CD4-positive, alpha-beta T cell treated with Interleukin-12 subunit alpha and Interleukin-12 subunit beta, for 1 hour (primary cell): ENCODE measurements at regions not wholly inside any gene's neighbourhood (a gene's known extent, or its start where the extent isn't known, plus 50 kb on each side); places are given as distances from the start of the nearest gene placed in this dataset.
A peak's percentile ranks its signal among the peaks of the same experiment; 100 is the strongest.
"Not testable (repeated sequence)": the region's sequence is repeated elsewhere in the genome, so short reads cannot be mapped to it uniquely, and the experiment has no call there.

ENCODE experiments used
- DNase-seq: peaks from one replicate; pipeline ENCODE4 v3.0.0-alpha.2; 2020

DNA sequence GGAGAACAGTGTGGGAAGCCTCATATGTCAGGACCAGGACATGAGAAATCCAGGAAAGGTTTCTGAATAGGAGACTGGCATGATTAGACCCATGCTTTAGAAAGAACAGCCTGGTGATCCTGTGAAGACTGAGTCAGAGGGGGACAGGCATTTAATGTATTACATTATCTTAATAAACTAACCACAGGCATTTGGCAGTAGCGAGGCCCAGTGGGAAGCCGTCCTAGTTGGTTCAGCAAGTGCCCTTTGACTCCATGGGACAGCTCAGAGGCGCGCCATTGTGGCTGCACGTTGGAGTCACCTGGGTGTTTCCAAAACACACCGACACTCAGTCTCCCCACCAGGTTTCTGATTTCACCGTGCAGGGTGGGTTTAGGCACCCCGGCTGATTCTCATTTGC lies 90.5 kb upstream of the DGKG start:
- DNase-seq = no peak

DNA sequence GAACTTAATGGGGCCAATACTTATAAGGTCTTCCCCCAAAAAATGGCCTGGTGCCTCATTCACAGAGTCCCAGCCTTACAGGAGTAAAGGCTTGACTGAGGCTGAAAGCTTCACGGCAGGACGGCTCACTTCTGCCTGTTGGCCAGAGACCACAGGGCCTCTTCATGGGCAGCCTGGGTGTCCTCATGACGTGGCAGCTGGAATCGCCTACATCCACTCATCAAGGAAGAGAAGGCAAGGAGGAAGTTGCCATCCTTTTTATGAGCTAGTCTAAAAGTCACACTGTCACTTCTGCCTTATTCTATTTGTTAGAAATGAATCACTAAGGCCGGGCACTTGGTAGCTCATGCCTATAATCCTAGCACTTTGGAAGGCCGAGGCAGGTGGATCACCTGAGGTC lies 89.3 kb upstream of the DGKG start:
- DNase-seq = no peak

DNA sequence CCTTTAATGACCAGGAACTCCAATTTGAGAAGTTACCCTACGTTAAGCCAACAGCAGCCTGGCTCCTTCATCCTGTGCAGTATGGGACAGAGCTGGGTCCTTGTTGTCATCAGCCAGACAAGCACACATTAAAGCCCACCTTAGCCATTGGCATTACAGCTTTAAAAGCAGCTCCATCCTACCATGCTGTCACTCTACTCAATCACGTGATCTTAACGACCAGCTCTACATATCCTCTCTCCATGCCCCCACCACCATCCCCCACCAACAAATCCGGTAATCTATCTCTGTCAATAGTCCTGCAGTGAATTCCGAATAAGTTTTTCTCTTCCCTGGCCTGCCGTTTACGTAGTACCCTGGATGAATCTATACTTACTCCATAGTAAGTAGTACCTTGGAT lies 82.9 kb upstream of the DGKG start:
- no peak for DNase-seq

DNA sequence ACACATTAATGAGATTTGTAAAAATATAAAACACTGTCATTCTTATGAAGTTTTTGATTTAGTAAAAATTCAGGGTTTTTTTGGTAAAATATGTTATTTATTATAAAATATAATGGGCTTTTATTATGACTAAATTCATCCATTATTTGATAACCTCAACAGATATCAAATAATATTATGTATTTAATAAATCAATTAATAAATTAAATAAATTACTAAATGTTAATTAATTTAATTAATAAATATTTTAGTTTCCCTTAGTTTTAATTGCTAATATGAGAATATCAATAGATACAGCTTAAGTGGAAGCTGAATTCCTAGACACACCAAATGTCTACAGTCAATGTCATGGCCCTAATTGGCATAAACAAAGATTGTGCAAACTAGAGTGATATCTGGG lies 82.3 kb upstream of the DGKG start:
- no peak for DNase-seq

DNA sequence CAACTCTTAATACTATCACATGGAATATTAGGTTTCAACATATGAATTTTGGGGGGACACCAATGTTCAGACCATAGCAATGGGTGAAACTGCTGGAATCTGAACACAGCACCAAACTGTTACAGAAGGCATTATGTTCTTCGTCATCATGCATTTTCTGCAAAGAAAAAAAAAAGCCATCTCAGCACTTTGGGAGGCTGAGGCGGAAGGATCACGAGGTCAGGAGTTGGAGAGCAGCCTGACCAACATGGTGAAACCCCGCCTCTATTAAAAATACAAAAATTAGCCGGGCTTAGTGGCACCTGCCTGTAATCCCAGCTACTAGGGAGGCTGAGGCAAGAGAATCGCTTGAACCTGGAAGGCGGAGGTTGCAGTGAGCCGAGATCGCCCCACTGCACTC lies 80.9 kb upstream of the DGKG start:
- not testable (repeated sequence) for DNase-seq

DNA sequence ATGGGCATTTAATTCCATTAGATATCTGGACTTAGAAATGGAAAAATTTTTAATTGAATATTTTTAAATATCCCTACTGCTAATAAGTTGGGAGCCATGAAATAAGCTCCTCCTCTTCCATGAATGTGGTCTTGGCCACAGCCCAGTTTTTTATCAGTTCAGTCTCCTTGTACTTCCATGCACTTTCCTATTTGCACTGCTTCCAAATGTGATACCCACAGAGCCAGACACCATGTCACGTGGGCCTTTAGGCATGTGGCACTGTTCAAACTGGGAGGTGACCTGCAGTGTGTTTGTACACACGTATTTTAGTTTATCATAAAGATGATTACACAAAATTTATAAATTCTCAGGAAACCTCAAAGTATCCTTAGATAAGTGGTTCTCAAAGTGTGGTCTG lies 80.1 kb upstream of the DGKG start:
- no peak for DNase-seq

DNA sequence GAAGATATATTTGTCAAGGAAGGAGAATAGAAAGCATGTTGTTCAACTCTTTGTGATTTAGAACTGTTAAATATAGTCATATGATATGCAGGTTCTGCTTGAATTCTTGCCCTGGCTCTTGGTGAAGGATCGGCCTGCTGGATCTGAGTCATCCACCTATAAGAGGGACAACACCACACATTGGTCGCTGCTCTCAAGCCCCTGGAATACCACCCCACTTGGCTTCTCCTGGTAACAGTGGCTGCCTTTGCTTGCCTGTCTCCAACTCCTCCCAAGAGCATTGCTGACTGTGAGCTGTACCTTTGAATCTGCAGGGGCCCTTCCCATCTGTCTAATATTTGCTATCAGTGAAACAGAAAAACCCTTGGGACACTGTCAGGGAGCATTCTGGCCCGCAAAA lies 78.9 kb upstream of the DGKG start:
- DNase-seq = no peak

DNA sequence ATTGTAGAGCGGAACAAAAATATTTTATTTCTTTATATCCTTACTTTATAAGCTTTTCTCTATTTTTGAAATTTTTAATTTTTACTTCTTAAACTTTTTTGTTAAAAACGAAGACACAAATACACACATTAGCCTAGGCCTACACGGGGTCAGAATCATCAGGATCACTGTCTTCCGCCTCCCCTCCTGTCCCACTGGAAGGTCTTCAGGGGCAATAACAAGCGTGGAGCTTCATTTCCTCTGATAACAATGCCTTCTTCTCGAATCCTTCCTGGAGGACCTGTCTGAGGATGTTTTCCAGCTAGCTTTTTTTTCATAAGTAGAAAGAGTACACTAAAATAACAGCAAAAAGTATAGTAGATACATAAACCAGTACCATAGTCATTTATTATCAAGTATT lies 77.7 kb upstream of the DGKG start:
- no peak for DNase-seq

DNA sequence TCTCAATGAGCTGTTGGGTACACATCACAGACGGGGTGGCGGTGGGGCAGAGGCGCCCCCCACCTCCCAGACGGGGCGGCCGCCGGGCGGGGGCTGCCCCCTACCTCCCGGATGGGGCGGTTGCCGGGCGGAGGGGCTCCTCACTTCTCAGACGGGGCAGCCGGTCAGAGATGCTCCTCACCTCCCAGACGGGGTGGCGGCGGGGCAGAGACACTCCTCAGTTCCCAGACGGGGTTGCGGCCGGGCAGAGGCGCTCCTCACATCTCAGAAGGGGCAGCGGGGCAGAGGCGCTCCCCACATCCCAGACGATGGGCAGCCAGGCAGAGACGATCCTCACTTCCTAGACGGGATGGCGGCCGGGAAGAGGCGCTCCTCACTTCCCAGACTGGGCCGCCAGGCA lies 73.3 kb upstream of the DGKG start:
- DNase-seq = not testable (repeated sequence)

DNA sequence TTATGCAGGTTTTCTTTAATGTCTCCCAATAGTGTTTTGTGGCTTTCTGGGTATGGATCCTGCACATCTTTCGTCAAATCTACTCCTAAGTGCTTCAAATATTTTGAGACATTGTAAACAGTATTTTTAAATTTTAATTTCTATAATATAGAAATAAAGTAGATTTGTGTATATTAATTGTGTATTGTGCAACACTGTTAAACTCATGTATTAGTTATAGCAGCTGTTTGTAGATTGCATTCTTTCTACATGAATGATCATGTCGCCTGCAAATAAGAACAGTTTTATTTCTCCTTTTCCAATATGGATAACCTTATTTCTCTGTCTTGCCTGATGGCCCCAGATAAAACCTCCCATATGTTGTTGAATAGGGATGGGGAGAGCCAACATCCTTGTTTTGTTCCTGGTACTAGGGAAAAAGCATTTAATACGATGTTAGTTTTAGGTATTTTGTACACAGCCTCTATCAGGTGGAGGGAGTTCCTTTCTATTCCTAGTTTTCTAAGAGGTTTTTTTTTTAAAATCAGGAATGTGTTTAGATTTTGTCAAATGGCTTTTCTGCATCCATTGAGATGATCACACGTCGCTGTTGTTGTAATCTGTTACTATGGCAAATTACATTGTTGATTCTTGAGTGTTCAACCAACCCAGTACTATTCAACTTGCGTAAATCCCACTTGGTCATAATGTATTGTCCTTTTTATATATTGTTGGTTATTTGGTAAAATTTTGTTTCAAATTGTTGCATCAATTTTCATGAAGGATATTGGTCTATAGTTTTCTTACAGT lies 71.1 kb upstream of the DGKG start:
- DNase-seq = no peak

DNA sequence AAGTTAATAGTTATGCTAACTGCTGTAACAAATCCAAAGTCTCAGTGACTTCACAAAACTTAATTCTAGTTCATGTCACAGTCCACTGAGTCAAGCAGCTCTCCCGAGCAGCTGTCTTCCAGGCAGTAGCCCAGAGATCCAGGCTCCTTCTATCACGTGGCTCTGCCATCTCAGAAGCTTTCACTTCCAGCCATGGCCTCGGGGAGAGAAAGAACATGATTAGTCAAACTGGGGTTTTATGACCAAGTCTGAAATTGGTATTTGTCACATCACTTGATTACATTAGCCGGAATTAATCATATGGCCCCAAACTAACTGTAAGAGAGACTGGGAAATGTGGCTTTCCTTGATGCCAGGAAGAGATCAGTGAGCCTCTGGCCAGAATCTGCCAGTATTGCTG lies 70.2 kb upstream of the DGKG start:
- DNase-seq = no peak

DNA sequence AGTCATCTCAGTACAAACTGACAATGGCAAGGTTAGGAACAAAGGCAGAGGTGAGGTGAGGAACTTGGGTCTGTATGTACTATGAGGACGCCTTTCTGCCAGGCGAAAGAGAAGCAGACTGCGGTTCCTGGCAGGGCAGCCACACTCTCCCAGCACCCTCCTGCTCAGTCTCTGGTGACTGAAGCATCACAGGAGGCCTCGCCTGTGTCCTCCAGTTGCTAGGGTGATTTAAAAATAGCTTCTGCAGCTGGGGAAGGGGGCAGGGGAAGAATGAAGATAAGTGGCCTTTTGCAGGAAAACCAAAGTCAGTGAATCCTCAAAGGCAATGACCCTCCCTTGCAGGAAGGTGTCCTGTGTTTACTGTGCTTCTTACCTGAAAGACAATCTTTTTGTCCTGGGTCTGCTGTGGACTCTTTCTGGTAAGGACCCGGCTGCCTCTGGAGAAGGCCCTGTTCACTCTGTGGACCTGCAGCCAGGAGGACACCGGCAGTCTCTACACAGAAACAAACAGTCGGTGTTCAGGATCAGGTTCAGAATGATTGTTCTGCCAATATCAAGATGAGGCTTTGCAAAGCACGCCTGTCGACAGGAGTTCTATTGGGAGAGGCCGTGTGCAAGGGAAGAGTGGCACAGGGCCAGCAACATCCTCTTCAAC lies 65.7 kb upstream of the DGKG start:
- no peak for DNase-seq

DNA sequence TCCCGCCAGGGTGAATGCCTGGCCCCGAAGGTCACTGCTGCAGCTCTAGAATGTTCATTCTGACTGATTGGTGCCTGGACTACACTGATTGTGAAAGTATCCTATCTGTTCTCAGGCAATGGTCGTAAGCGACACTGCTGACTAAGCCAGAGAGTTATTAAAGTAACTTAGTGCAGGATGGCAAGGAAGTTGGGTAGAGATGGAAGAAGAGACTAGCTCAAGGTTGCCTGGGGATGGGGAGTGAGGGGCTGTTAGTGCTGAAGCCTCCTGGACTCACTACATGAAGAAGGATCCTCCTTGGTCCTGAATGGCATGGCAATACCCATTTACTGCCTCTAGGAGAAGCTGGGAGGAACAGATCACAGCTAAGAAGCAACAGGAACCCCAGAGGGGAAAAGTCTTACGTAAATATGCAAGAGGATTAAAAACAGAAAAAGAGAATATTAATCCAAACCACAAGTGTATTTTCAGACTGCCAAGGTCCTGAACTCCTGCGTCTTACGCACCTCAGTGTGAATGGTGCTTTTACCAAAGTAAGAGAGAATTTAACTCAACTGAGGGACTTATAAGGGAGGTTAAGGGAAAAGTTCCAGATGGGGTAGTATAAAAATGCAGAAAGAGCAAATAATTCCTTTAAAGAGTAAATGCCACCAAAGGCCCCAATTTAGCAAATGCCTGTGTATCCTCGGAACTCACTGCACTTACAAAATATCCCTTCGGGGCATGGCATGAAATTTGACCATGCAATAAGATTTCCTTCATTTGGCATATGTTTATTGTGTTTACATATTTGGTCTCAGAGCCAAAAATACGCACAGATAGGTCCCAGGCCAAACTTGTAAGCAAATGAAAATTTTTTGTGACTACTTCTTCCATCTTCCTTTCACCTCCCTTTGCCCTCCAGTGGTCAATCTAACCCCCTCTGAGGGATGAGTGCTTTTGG lies 64.0 kb upstream of the DGKG start:
- DNase-seq = no peak

DNA sequence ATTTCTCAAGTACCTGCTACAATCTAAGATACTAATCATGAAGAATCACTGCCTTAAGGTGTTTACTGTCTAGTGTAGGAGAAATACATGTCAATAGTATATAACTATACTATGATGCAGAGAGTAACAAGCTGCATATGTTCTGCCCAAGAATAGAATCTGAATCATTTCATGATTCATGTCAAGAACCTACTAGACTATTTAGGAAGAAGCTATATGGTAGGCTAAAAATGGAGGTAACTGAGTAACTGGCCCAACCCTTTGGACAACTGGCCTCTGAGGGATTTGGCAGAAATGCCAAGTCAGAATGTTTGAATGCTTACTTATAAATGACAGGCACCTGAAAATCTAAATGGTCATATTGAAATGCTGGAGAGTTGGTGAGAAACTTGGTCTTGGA lies 59.9 kb upstream of the DGKG start:
- no peak for DNase-seq

DNA sequence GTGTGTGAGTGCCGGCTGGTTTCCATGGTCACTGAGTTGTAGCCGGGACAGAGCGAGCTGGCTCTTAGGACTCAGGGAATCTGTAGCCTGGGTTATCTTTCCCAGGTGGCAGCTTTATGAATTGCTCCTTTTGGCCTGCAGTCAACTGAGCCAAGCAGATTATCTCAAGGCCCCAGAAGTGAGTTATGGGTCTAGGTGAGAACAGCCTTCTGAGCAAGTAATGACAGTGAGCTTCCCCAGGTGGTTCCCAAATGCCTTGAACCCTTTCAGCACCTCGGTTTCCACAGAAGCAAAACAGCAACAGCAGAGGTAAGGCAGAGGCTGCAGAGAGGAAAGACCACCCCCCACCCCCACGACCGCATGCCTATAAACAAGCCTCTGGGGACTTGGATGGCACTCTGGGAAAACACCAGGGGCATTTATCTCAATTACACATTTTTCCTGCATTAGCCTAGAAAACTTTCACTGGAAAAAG lies 56.7 kb upstream of the DGKG start:
- no peak for DNase-seq

DNA sequence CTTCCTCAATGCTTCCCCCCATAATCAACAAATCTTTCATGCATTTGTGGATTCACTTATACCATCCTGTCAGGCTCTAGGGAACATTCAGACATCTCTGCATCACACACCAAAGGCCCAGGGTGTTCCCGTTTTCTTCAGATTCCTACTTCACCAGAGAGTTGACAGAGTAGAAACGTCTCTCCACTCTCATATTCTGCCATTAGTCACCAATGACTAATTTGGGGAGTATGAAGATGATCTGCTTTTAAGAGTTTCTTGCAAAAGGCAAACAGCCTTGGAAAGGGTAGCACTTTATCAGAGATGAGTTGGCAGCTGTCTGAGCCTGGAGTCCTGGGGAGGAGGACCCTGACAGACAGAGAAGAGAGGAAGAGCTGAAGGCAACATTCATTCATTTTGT lies 55.8 kb upstream of the DGKG start:
- DNase-seq = no peak

DNA sequence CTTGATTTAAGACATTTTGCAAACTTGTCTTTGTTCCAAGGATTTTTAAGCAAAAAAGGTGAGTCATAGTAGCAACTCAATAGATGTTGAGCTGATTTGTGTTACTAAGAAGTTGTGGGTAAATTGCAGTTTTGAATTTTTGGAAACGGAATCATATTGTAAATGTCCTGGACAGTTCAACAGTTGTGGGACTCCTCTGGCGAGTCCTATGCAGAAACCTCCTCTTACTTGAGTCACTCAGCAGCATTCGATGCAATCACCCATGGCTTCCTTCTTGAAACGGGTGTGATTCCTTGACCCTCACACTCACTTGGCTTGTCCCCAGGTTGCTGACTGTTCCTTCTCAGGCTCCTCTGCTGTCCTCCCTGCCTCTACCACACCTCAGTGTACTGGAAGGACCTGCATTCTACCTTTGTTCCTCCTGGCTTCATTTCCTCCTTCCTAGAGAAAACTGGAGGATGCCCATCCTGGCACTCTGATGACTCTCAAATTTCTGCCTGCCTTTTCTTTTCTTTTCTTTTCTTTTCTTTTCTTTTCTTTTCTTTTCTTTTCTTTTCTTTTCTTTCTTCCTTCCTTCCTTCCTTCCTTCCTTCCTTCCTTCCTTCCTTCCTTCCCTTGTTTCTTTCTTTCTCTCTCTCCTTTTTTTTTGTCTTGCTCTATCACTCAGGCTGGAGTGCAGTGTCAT lies 52.8 kb upstream of the DGKG start:
- DNase-seq = no peak

DNA sequence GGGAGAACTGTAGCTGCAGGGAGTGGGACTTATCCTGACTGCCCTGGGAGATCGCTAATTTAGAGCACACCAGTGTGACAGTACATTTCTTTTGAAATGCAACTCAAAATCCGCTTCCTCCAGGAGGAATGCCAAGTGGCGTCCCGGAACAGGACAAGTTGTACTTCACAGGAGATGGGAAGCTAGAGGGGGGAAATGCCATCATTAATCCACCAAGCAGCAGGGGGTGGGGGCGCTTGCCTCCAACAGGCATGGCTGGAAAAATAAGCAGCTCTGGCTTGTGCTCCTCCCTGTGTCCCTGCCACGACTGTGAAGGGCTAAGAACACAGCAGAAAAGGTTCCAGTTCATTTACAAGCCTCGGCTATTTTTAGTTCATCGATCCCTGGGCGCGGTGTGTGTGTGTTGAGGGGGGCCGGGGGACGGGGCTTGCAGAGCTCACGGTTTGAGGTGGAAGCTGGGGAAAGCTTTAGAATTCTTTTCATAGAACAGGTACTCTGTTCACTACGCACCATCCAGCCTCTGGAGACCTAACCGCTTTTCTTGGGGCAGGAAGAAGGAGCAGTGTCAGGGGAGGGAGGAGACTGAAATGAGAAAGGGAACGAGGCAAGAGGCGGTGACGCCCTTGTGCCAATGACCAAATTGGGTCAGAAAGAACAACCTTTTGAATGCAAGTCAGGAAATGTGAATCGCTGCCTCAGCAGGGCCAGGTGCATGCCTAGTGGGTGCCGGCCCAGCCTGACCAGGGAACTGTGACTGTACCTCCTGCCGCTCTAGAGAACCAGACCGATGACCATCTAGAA lies 51.8 kb upstream of the DGKG start:
- DNase-seq = peak; percentile 4

DNA sequence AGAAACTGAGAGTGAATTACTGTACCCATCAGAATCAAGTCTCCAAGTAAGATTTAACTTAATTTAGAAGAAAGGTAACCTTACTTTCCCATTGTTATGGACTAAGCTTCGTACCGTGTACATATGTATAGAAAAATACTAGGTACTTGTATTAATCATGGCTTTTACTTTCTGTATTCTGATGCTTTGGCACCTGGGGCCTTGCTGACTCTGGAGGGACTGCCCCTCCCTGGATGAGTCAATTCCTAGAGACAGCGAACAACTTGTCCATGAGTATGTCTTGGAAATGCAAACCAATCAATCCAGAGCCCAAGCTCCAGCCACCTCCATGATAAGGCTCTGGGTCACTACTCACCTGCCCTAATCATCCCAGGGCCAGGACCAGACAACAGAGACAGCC lies 50.0 kb upstream of the DGKG start:
- DNase-seq = no peak
